H1 (cell line): ENCODE measurements at regions not wholly inside any gene's neighbourhood (a gene's known extent, or its start where the extent isn't known, plus 50 kb on each side); places are given as distances from the start of the nearest gene placed in this dataset.

ENCODE experiments used
- CTCF ChIA-PET: fragments of 300-600 bp; sonication (Branson Sonifier 250); formaldehyde crosslinking; loops from one replicate; lab custom pipeline; 2021; ENCODE audit not compliant: partially characterized antibody; lab: Charles Lee
- POLR2A ChIA-PET: fragments of 300-600 bp; sonication (Branson Sonifier 250); formaldehyde crosslinking; loops from one replicate; lab custom pipeline; 2021; ENCODE audit warnings: inconsistent platforms; ENCODE audit not compliant: partially characterized antibody; lab: Charles Lee
- DNase-seq, 2 experiments: peaks; one replicate each; pipeline versions ENCODE4 v3.0.0 to v3.0.0-alpha.2; 2010 to 2022; ENCODE audit warnings: low spot score in 2 of 2, low read depth in 1 of 2, mixed read lengths in 1 of 2
- FAIRE-seq: peaks from 2 replicates; lab custom pipeline; 2011; peaks lifted over from hg19 to GRCh38; lab: Jason Lieb, UNC
- H2AFZ ChIP-seq: 2 replicates; pipeline ENCODE4 v1.8.1; 2012; ENCODE audit warnings: low read length, inconsistent platforms
- H2AK5ac ChIP-seq: 2 replicates; pipeline ENCODE4 v1.6.1; 2013; ENCODE audit warnings: low read depth, low read length
- H2BK120ac ChIP-seq: replicated peaks from 2 replicates; pipeline ENCODE3; 2013; ENCODE audit warnings: low read depth, low read length, inconsistent platforms
- H2BK12ac ChIP-seq: 2 replicates; pipeline ENCODE4 v1.6.1; 2013; ENCODE audit warnings: low read depth, low read length
- H2BK15ac ChIP-seq: 2 replicates; pipeline ENCODE4 v1.6.1; 2013; ENCODE audit warnings: low read length
- H2BK20ac ChIP-seq: 2 replicates; pipeline ENCODE4 v1.6.1; 2013; ENCODE audit warnings: low read length
- H2BK5ac ChIP-seq: 2 replicates; pipeline ENCODE4 v1.6.1; 2013; ENCODE audit warnings: low read depth, low read length
- H3K14ac ChIP-seq: 2 replicates; pipeline ENCODE4 v1.6.1; 2013; ENCODE audit warnings: inconsistent platforms; ENCODE audit not compliant: insufficient read length
- H3K18ac ChIP-seq: 2 replicates; pipeline ENCODE4 v1.6.1; 2013; ENCODE audit warnings: low read length; ENCODE audit errors: extremely low read depth
- H3K23ac ChIP-seq: 2 replicates; pipeline ENCODE4 v1.6.1; 2013; ENCODE audit warnings: inconsistent platforms; ENCODE audit not compliant: insufficient read length
- H3K23me2 ChIP-seq: 2 replicates; pipeline ENCODE4 v1.6.1; 2013; ENCODE audit warnings: low read depth, low read length
- H3K27ac ChIP-seq: 2 replicates; pipeline ENCODE4 v1.6.1; 2011; ENCODE audit warnings: low read depth, low read length, inconsistent platforms
- H3K27me3 ChIP-seq, 4 experiments: replicated peaks in 1 of 4; 1 replicate in 1 of 4; 2 replicates in 3 of 4; pipeline versions ENCODE4 v1.6.1 to v1.8.1; 2011 to 2013; ENCODE audit warnings: low read length in 3 of 4, mild to moderate bottlenecking in 3 of 4, inconsistent platforms in 2 of 4, mixed read lengths in 2 of 4, moderate library complexity in 1 of 4; ENCODE audit not compliant: control insufficient read depth in 3 of 4, insufficient read depth in 3 of 4; ENCODE audit errors: extremely low read depth in 1 of 4
- H3K36me3 ChIP-seq, 4 experiments: 2 replicates each; pipeline versions ENCODE4 v1.6.1 to v1.8.1; 2011 to 2013; ENCODE audit warnings: mild to moderate bottlenecking in 4 of 4, low read length in 3 of 4, moderate library complexity in 2 of 4, control low read depth in 1 of 4, inconsistent platforms in 1 of 4; ENCODE audit not compliant: insufficient read depth in 4 of 4, control insufficient read depth in 2 of 4
- H3K4ac ChIP-seq: replicated peaks from 2 replicates; pipeline ENCODE3; 2013; ENCODE audit warnings: low read length, low read depth, mixed read lengths, inconsistent platforms; ENCODE audit not compliant: insufficient read length
- H3K4me1 ChIP-seq, 4 experiments: replicated peaks in 1 of 4; 1 replicate in 1 of 4; 2 replicates in 3 of 4; pipeline versions ENCODE4 v1.6.1 to v1.8.1; 2011 to 2013; ENCODE audit warnings: low read length in 3 of 4, inconsistent platforms in 2 of 4, mixed read lengths in 1 of 4; ENCODE audit not compliant: insufficient read depth in 4 of 4, control insufficient read depth in 3 of 4
- H3K4me2 ChIP-seq, 2 experiments: 2 replicates each; pipeline versions ENCODE4 v1.6.1 to v1.8.1; 2011 to 2013; ENCODE audit warnings: low read depth in 2 of 2, low read length in 2 of 2, control low read depth in 1 of 2, inconsistent platforms in 1 of 2, mild to moderate bottlenecking in 1 of 2; ENCODE audit not compliant: insufficient read depth in 1 of 2
- H3K4me3 ChIP-seq, 4 experiments: fragments of 200-600, 300-600 bp in 1 of 4; sonication (generic), shearing (Covaris generic), sonication (Bioruptor Twin) in 1 of 4; 2 replicates each; pipeline versions ENCODE4 v1.5.1 to v1.8.1; 2011 to 2016; ENCODE audit warnings: low read length in 4 of 4, low read depth in 3 of 4, control low read depth in 2 of 4, inconsistent platforms in 2 of 4, mild to moderate bottlenecking in 2 of 4, mixed read lengths in 1 of 4, moderate library complexity in 1 of 4; ENCODE audit not compliant: insufficient read depth in 2 of 4; ENCODE audit errors: extremely low read depth in 1 of 4
- H3K56ac ChIP-seq: replicated peaks from 2 replicates; pipeline ENCODE3; 2013; ENCODE audit warnings: low read depth, mild to moderate bottlenecking, mixed read lengths, low read length, inconsistent platforms; ENCODE audit not compliant: insufficient read length
- H3K79me1 ChIP-seq: 2 replicates; pipeline ENCODE4 v1.6.1; 2013; ENCODE audit warnings: low read depth, low read length, control low read depth
- H3K79me2 ChIP-seq, 2 experiments: 2 replicates each; pipeline versions ENCODE4 v1.6.1 to v1.8.1; 2012 to 2013; ENCODE audit warnings: low read length in 2 of 2, mild to moderate bottlenecking in 2 of 2, inconsistent platforms in 1 of 2; ENCODE audit not compliant: insufficient read depth in 2 of 2, control insufficient read depth in 1 of 2
- H3K9ac ChIP-seq, 4 experiments: replicated peaks in 1 of 4; 1 replicate in 1 of 4; 2 replicates in 3 of 4; pipeline versions ENCODE4 v1.6.1 to v1.8.1; 2011 to 2013; ENCODE audit warnings: low read depth in 3 of 4, low read length in 3 of 4, control low read depth in 2 of 4, mild to moderate bottlenecking in 2 of 4, moderate library complexity in 2 of 4, inconsistent platforms in 1 of 4; ENCODE audit errors: extremely low read depth in 1 of 4
- H3K9me3 ChIP-seq, 2 experiments: 2 replicates each; pipeline versions ENCODE4 v1.6.1 to v1.8.1; 2012 to 2013; ENCODE audit warnings: mild to moderate bottlenecking in 2 of 2, moderate library complexity in 2 of 2, control low read depth in 1 of 2, inconsistent platforms in 1 of 2, low read depth in 1 of 2, low read length in 1 of 2, mixed read lengths in 1 of 2; ENCODE audit not compliant: insufficient read depth in 2 of 2
- H4K20me1 ChIP-seq, 2 experiments: replicated peaks in 1 of 2; 2 replicates each; pipeline versions ENCODE3 to v1.8.1; 2011 to 2013; ENCODE audit warnings: inconsistent platforms in 2 of 2, low read length in 2 of 2, mild to moderate bottlenecking in 1 of 2; ENCODE audit not compliant: insufficient read depth in 2 of 2, control insufficient read depth in 1 of 2
- H4K5ac ChIP-seq: 2 replicates; pipeline ENCODE4 v1.6.1; 2013; ENCODE audit warnings: low read length, low read depth, mixed read lengths, inconsistent platforms; ENCODE audit not compliant: insufficient read length
- H4K8ac ChIP-seq: 2 replicates; pipeline ENCODE4 v1.8.0; 2013; ENCODE audit warnings: mild to moderate bottlenecking, moderate library complexity, low read length, inconsistent platforms; ENCODE audit not compliant: insufficient read depth; ENCODE audit errors: extremely low read depth
- H4K91ac ChIP-seq: replicated peaks from 2 replicates; pipeline ENCODE3; 2013; ENCODE audit warnings: low read length, mixed read lengths, inconsistent platforms; ENCODE audit not compliant: insufficient read length
- CBX8 ChIP-seq: fragments of 300-800, 300-1000 bp; sonication (generic); IDR thresholded peaks from 2 replicates; pipeline ENCODE4 v1.7.1; 2016; ENCODE audit warnings: low read depth, low read length, borderline replicate concordance
- NANOG ChIP-seq: IDR thresholded peaks from 2 replicates; pipeline ENCODE4 v1.6.1; 2011; ENCODE audit warnings: low read length, low read depth, mild to moderate bottlenecking, inconsistent platforms; ENCODE audit not compliant: insufficient read depth, poor library complexity, severe bottlenecking
- RXRA ChIP-seq: IDR thresholded peaks from 2 replicates; pipeline ENCODE4 v1.6.1; 2011; ENCODE audit warnings: low read depth, mild to moderate bottlenecking, low read length, moderate library complexity; ENCODE audit not compliant: insufficient read depth

DNA sequence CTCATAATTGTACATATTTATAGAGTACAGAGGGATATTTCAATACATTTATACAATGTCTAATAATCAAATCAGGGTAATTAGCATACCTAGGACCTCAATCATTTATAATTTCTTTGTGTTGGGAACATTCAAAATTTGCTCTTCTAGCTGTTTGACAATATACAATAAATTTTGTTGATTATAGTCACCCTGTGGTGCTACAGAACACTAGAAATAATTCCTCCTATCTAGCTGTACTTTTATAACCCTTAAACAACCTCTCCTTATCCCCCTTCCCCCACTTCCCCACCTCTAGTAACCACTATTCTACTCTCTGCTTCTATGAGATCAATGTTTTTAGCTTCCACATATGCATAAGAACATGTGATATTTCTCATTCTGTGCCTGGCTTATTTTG lies 328.4 kb upstream of the RBMS1 start:
- H3K27me3 ChIP-seq: no peaks in the 10 kb centered on the region
- no peak overlapping the region for H3K9ac ChIP-seq
- no peak overlapping the region for H2BK5ac ChIP-seq
- no peak overlapping the region for H2BK120ac ChIP-seq
- no peak overlapping the region for H3K23ac ChIP-seq
- H4K8ac ChIP-seq: no peak overlapping the region
- no peak overlapping the region for H4K5ac ChIP-seq
- H3K27ac ChIP-seq: no peak overlapping the region
- TF ChIP-seq NANOG: no peak
- no peak for TF ChIP-seq RXRA
- TF ChIP-seq CBX8: no peak
- H2BK20ac ChIP-seq: no peak overlapping the region
- no peak overlapping the region for H2AK5ac ChIP-seq
- H3K18ac ChIP-seq: no peak overlapping the region
- ChIA-PET CTCF (no interaction called here), POLR2A (no interaction called here)
- no peak overlapping the region for H2AFZ ChIP-seq
- no peak overlapping the region for H2BK12ac ChIP-seq
- H3K56ac ChIP-seq: no peak overlapping the region
- H3K4me1 ChIP-seq: no peaks in the 10 kb centered on the region
- FAIRE-seq (no peak), DNase-seq (no peak)
- H3K4me2 ChIP-seq: no peak overlapping the region
- H3K79me1 ChIP-seq: no peaks in the 10 kb centered on the region
- no peaks in the 10 kb centered on the region for H4K20me1 ChIP-seq
- no peak overlapping the region for H2BK15ac ChIP-seq
- 0 out of 4 replicates have a peak, but pooled peaks cover 0 to 2% of the 10 kb centered on the region in 2 experiments for H3K9me3 ChIP-seq
- H3K36me3 ChIP-seq: no peaks in the 10 kb centered on the region; a peak in 2 of 8 replicates
- H3K14ac ChIP-seq: no peak overlapping the region
- no peak overlapping the region for H4K91ac ChIP-seq
- no peaks in the 10 kb centered on the region for H3K23me2 ChIP-seq
- H3K4me3 ChIP-seq: no peak overlapping the region
- H3K79me2 ChIP-seq: no peaks in the 10 kb centered on the region
- no peak overlapping the region for H3K4ac ChIP-seq
